Common myeloid progenitor, CD34-positive (primary cell): ENCODE measurements at regions not wholly inside any gene's neighbourhood (a gene's known extent, or its start where the extent isn't known, plus 50 kb on each side); places are given as distances from the start of the nearest gene placed in this dataset.

ENCODE experiments used
- CTCF ChIA-PET: fragments of 350-600 bp; sonication (Branson Sonifier 250); formaldehyde crosslinking; loops from one replicate; lab custom pipeline; 2021; ENCODE audit warnings: antibody characterized with exemption; lab: Charles Lee
- POLR2A ChIA-PET: fragments of 350-600 bp; sonication (Branson Sonifier 250); formaldehyde crosslinking; loops from one replicate; lab custom pipeline; 2021; ENCODE audit warnings: antibody characterized with exemption; lab: Charles Lee
- DNase-seq, 3 donors: peaks; one replicate each; pipeline versions ENCODE4 v3.0.0 to v3.0.0-alpha.2; 2013
- H3K27ac ChIP-seq, 2 experiments: 1 replicate in 1 of 2; 2 replicates in 1 of 2; pipeline ENCODE4 v1.7.0; 2013; ENCODE audit warnings: inconsistent platforms in 2 of 2, low read length in 2 of 2, mild to moderate bottlenecking in 2 of 2, low read depth in 1 of 2, moderate library complexity in 1 of 2; ENCODE audit not compliant: severe bottlenecking in 2 of 2, insufficient read depth in 1 of 2, poor library complexity in 1 of 2
- H3K27me3 ChIP-seq, 5 experiments: replicated peaks in 2 of 5; 1 replicate in 3 of 5; 2 replicates in 2 of 5; pipeline versions ENCODE4 v1.6.1 to v1.7.0; 2013; ENCODE audit warnings: low read length in 4 of 5, mild to moderate bottlenecking in 2 of 5, moderate library complexity in 2 of 5, inconsistent platforms in 1 of 5; ENCODE audit not compliant: insufficient read depth in 5 of 5, control insufficient read depth in 4 of 5
- H3K36me3 ChIP-seq, 4 experiments: 1 replicate in 2 of 4; 2 replicates in 2 of 4; pipeline versions ENCODE4 v1.6.1 to v1.7.0; 2013; ENCODE audit warnings: low read length in 3 of 4, control low read depth in 1 of 4, mild to moderate bottlenecking in 1 of 4; ENCODE audit not compliant: control insufficient read depth in 4 of 4, insufficient read depth in 4 of 4
- H3K4me1 ChIP-seq, 4 experiments: 1 replicate in 3 of 4; 2 replicates in 1 of 4; pipeline versions ENCODE4 v1.6.1 to v1.7.1; 2013; ENCODE audit warnings: low read length in 3 of 4, mild to moderate bottlenecking in 3 of 4, control low read depth in 1 of 4, inconsistent platforms in 1 of 4, moderate library complexity in 1 of 4; ENCODE audit not compliant: control insufficient read depth in 4 of 4, insufficient read depth in 4 of 4; ENCODE audit errors: control extremely low read depth in 1 of 4
- H3K4me3 ChIP-seq, 7 experiments: 1 replicate in 4 of 7; 2 replicates in 3 of 7; pipeline versions ENCODE4 v1.5.1 to v1.7.0; 2013; ENCODE audit warnings: mild to moderate bottlenecking in 7 of 7, low read length in 6 of 7, moderate library complexity in 6 of 7, inconsistent platforms in 2 of 7, low read depth in 2 of 7, control low read depth in 1 of 7; ENCODE audit not compliant: insufficient read depth in 4 of 7, control insufficient read depth in 1 of 7; ENCODE audit errors: extremely low read depth in 1 of 7
- H3K9me3 ChIP-seq, 5 experiments: 1 replicate in 4 of 5; 2 replicates in 1 of 5; pipeline versions ENCODE4 v1.6.1 to v1.7.1; 2013; ENCODE audit warnings: low read length in 4 of 5, mild to moderate bottlenecking in 2 of 5, inconsistent platforms in 1 of 5, low read depth in 1 of 5, moderate library complexity in 1 of 5; ENCODE audit not compliant: control insufficient read depth in 4 of 5, insufficient read depth in 2 of 5; ENCODE audit errors: control extremely low read depth in 1 of 5
- WGBS: methylation state at CpG from one replicate; pipeline ENCODE4 v1.1.5; 2013; ENCODE audit not compliant: insufficient coverage; 5-methylcytosine and 5-hydroxymethylcytosine counted together

GRCh38 chr3:99365396-99365795 lies 273.0 kb upstream of the COL8A1 start:
- Histone ChIP-seq H3K4me3 (no peak overlapping the region), H3K36me3 (no peaks in the 10 kb centered on the region), H3K27me3 (no peaks in the 10 kb centered on the region), H3K4me1 (no peaks in the 10 kb centered on the region), H3K27ac (no peak overlapping the region), H3K9me3 (no peaks in the 10 kb centered on the region)
- ChIA-PET POLR2A (no interaction called here), CTCF (no interaction called here)
- no peak for DNase-seq

GRCh38 chr3:99357131-99357530 lies 281.3 kb upstream of the COL8A1 start:
- H3K27ac ChIP-seq = no peak overlapping the region
- 83% methylated on average over 1 of the region's 1 CpG for WGBS
- DNase-seq = no peak

GRCh38 chr3:99356696-99357095 lies 281.7 kb upstream of the COL8A1 start:
- Histone ChIP-seq H3K27ac (no peak overlapping the region), H3K36me3 (no peaks in the 10 kb centered on the region), H3K27me3 (no peaks in the 10 kb centered on the region), H3K4me1 (no peaks in the 10 kb centered on the region), H3K9me3 (peaks cover 0 to 1% (median 0%) of the 10 kb centered on the region in 5 experiments), H3K4me3 (no peak overlapping the region)
- POLR2A ChIA-PET = no interaction called here
- DNase-seq = no peak
- 43% methylated on average over 1 of the region's 2 CpGs for WGBS
- CTCF ChIA-PET = no interaction called here

More at GRCh38 chr3:99357131-99357530, 281.3 kb upstream of the COL8A1 start:
- H3K4me1 ChIP-seq = no peaks in the 10 kb centered on the region
- ChIA-PET CTCF (no interaction called here), POLR2A (no interaction called here)
- peaks cover 0 to 1% (median 0%) of the 10 kb centered on the region in 5 experiments for H3K9me3 ChIP-seq
- H3K36me3 ChIP-seq = no peaks in the 10 kb centered on the region
- no peaks in the 10 kb centered on the region for H3K27me3 ChIP-seq
- H3K4me3 ChIP-seq = no peak overlapping the region

GRCh38 chr3:99355465-99355864 lies 282.9 kb upstream of the COL8A1 start:
- Histone ChIP-seq H3K4me3 (no peak overlapping the region), H3K27me3 (no peaks in the 10 kb centered on the region), H3K27ac (no peak overlapping the region), H3K9me3 (peaks cover 0 to 1% (median 0%) of the 10 kb centered on the region in 5 experiments), H3K36me3 (no peaks in the 10 kb centered on the region), H3K4me1 (no peaks in the 10 kb centered on the region)
- DNase-seq = no peak
- ChIA-PET CTCF (no interaction called here), POLR2A (no interaction called here)
- WGBS = 86% methylated on average over 1 of the region's 2 CpGs

GRCh38 chr3:99352811-99353210 lies 285.6 kb upstream of the COL8A1 start:
- ChIA-PET POLR2A (no interaction called here), CTCF (interaction anchor here (2.0 kb wide), 1 partner anchor 14 kb away, joined by 4 read pairs; no protein-coding TSS in a partner anchor)
- H3K27me3 ChIP-seq = no peaks in the 10 kb centered on the region
- WGBS = no CpG with 5 or more reads among the region's 3 CpGs
- H3K4me1 ChIP-seq = no peaks in the 10 kb centered on the region
- no peaks in the 10 kb centered on the region for H3K36me3 ChIP-seq
- H3K4me3 ChIP-seq = no peak overlapping the region
- no peaks in the 10 kb centered on the region for H3K9me3 ChIP-seq
- DNase-seq = no peak
- H3K27ac ChIP-seq = no peak overlapping the region

GRCh38 chr3:99351122-99351521 lies 287.3 kb upstream of the COL8A1 start:
- Histone ChIP-seq H3K4me3 (no peak overlapping the region), H3K4me1 (no peaks in the 10 kb centered on the region), H3K9me3 (no peaks in the 10 kb centered on the region), H3K27ac (no peak overlapping the region), H3K36me3 (no peaks in the 10 kb centered on the region), H3K27me3 (no peaks in the 10 kb centered on the region)
- POLR2A ChIA-PET = no interaction called here
- no peak for DNase-seq
- 100% methylated on average over 2 of the region's 3 CpGs for WGBS
- CTCF ChIA-PET = no interaction called here

- no peaks in the 10 kb centered on the region for H3K4me1 ChIP-seq
- no peak for DNase-seq
- no peak overlapping the region for H3K27ac ChIP-seq
- no peaks in the 10 kb centered on the region for H3K9me3 ChIP-seq
- no peaks in the 10 kb centered on the region for H3K27me3 ChIP-seq
- no peaks in the 10 kb centered on the region for H3K36me3 ChIP-seq
- no peak overlapping the region for H3K4me3 ChIP-seq
- CTCF ChIA-PET = no interaction called here
- no CpG with 5 or more reads among the region's 3 CpGs for WGBS
- POLR2A ChIA-PET = no interaction called here
Observed at GRCh38 chr3:99348451-99348850, 289.9 kb upstream of the COL8A1 start.
